GM19035 (cell line): ENCODE measurements at regions not wholly inside any gene's neighbourhood (a gene's known extent, or its start where the extent isn't known, plus 50 kb on each side); places are given as distances from the start of the nearest gene placed in this dataset.
"Not testable (repeated sequence)": the region's sequence is repeated elsewhere in the genome, so short reads cannot be mapped to it uniquely, and the experiment has no call there.

ENCODE experiments used
- ATAC-seq: cut with Tn5 transposase; IDR thresholded peaks from one replicate; pipeline ENCODE4 v1.9.1; 2021; ENCODE audit not compliant: unreplicated experiment

- no peak for ATAC-seq
These were observed 98.7 kb upstream of the SEMA3D start for GRCh38 chr7:85285527-85285926.

GRCh38 chr7:85275204-85275603, 88.3 kb upstream of the SEMA3D start:
- no peak for ATAC-seq

GRCh38 chr7:85274454-85274853, 87.6 kb upstream of the SEMA3D start:
- no peak for ATAC-seq

GRCh38 chr7:85262891-85263290, 76.0 kb upstream of the SEMA3D start:
- no peak for ATAC-seq

- no peak for ATAC-seq
These were observed 74.5 kb upstream of the SEMA3D start for GRCh38 chr7:85261336-85261735.

- ATAC-seq, result not testable (repeated sequence)
These were observed 62.9 kb upstream of the SEMA3D start for GRCh38 chr7:85249787-85250186.

GRCh38 chr7:85239109-85239508, 52.3 kb upstream of the SEMA3D start:
- ATAC-seq, result no peak

GRCh38 chr7:85237721-85238120, 50.9 kb upstream of the SEMA3D start:
- no peak for ATAC-seq
